ENCODE measurements at regions not wholly inside any gene's neighbourhood (a gene's known extent, or its start where the extent isn't known, plus 50 kb on each side); places are given as distances from the start of the nearest gene placed in this dataset.

DNA sequence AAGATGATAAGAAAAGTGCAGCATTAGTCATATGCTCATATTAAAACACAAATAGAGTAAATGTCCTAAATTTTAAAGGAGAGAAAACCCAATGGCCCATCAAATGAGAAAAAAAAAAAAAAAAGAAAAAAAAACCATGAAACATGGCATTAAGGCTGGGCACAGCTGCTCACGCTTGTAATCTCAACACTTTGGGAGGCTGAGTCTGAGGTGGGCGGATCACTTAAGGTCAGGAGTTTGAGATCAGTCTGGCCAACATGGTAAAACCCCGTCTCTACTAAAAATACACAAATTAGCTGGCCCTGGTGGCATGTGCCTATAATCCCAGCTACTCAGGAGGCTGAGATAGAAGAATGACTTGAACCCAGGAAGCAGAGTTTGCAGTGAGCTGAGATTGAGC lies 515.5 kb upstream of the ANO3 start:
- no peak for TF ChIP-seq CTCF (IDR thresholded peaks at IDR 0.05; ENCODE audit: insufficient read depth, low read length)
- no peak for TF ChIP-seq SPI1 (IDR thresholded peaks at IDR 0.05; ENCODE audit: borderline replicate concordance, low read depth)
- TF ChIP-seq GABPA (IDR thresholded peaks at IDR 0.05; ENCODE audit: low read depth) = no peak
- TF ChIP-seq REST (IDR thresholded peaks at IDR 0.05; ENCODE audit: insufficient replicate concordance, low read depth) = no peak
- no peak for TF ChIP-seq POLR2AphosphoS5 (IDR thresholded peaks at IDR 0.05; ENCODE audit: low read depth)
